ENCODE measurements at regions not wholly inside any gene's neighbourhood (a gene's known extent, or its start where the extent isn't known, plus 50 kb on each side); places are given as distances from the start of the nearest gene placed in this dataset.
"Not testable (repeated sequence)": the region's sequence is repeated elsewhere in the genome, so short reads cannot be mapped to it uniquely, and the experiment has no call there.

DNA sequence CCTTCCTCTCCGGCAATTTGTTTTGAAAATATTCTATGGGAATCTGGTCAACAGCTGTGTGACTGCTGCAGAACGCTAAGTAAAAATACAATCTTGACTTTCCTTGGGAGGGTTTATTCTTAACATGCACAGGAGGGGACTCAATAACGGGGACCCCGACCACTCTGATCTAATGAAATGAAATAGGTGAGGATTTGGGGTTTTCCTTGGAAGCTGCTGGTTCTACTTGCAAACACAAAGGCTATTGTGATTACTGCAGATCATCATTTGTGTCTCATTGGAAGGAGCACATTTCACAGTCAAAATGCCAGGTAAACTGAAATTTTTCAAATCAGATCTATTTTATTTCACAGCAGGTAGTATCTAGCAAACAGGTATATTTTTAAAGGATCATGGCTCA is 366.1 kb downstream of the SHANK2 start:
- no peak for DNase-seq (ENCODE audit: low read depth, low spot score)
- H3K27ac ChIP-seq: no peak overlapping the region

DNA sequence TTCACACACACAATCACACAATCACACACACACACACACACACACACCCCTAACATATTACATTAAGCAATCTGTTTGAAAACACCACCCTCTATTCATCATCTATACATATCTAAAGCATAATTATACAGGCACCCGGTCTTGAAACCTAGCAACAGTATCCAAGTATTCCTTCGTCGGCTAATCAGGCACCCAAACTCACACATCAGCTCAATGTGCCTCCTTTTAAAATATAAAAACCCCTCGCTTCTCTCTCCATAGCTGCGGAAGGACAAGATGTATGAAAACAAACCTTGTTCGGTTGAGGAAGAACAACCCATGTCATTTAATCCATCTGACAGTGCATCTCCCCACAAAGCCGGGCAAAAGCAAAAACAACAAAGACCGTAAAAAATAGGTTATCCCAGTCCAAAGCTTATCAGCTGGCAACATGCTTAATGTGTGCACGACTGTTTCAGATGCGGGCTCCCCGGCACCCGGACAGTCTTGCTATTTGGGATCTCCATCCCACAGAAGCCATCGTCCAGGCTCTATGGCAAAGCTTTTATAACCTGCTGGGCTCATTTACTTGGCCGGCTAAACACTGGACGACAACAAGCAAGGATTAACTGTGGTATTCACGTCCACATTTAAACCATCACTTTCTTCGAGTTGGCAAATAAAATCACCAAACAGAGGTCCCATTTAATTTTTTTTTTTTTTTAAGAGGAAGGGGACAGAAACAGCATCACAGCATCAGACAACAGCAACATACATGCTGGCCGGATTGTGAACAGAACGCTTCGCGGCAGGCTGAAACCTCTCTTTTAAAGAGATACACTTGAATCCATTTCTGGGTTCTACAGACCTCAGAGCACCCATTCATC is 365.5 kb downstream of the SHANK2 start:
- DNase-seq (ENCODE audit: low read depth, low spot score): no peak
- no peak overlapping the region for H3K27ac ChIP-seq

DNA sequence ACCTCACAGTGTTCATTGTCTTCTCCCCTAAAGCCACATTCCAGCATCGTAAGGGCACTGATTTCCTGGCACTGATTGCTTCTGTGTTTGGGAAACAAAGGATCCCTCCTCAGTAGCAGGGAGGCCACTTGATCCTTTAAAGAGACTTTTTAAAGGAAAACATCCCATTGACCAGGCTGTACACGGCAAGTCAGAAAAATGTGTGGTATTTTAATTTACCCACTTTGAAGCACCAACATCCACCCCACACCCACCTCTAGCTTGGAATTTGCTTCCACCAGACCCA is 364.9 kb downstream of the SHANK2 start:
- no peak overlapping the region for H3K27ac ChIP-seq
- DNase-seq (ENCODE audit: low read depth, low spot score): no peak

DNA sequence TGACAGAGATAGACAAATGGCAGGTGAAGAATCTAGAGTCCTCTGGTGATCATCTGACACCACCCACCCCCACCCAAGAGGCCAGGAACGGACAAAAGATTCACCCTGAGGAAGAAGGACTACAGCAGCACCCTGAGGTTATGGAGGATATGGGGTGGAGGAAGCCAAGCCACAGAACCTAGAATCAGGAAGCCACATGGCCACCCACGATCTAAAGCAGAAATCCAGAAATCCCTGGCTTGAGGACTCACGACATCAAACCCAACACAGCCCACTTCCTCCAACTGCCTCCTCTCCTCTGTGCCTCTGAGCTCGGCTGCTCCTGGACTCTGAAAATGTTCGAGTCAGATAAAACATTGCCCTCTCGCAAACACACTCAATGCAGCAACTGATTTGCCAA is 364.3 kb downstream of the SHANK2 start:
- DNase-seq (ENCODE audit: low read depth, low spot score): no peak
- no peak overlapping the region for H3K27ac ChIP-seq

DNA sequence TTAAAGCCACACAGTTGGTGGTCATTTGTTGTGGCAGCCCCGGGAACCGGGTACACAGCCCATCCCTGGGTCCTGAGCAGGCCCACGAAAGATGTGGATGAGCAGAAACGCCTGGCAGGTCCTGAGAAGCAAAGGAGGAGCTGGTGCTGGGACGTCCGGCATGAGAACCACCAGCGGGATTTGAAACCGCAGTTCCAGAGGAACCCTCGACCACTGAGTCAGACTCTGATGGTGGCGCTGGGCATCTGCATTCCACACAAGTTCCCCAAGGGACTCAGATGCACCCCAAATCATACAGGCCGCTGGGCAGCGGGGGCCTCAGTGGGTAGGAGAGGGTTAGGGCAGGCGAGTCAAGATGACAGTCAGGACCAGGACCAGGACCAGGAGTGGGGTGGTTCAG is 363.0 kb downstream of the SHANK2 start:
- DNase-seq (ENCODE audit: low read depth, low spot score): no peak
- no peak overlapping the region for H3K27ac ChIP-seq

DNA sequence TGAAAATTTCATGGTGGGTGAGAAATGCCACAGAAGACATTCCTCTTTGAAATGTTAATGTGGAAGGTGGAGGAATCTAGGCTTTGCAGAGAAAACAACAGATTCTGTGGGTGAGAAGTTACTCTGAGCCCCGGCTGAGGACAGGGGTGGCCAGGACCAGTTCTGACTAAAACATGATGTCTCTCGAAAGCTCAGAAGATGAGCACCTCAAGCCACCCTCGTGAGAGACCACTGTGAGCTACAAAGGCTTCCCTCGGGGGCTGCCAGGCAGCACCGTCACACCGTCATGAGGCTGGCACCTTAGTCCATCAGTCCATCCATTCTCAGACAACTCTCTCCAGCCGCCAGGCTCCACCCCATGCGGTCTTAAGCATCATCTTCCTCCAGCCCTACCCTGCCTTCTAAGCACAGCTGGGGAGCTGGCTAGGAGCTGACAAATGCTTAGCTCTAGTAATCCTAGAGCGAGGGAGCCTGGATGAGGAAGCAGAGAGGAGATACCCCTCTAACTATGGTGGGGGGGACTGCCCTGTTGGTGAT is 360.5 kb downstream of the SHANK2 start:
- no peak overlapping the region for H3K27ac ChIP-seq
- no peak for DNase-seq (ENCODE audit: low read depth, low spot score)

DNA sequence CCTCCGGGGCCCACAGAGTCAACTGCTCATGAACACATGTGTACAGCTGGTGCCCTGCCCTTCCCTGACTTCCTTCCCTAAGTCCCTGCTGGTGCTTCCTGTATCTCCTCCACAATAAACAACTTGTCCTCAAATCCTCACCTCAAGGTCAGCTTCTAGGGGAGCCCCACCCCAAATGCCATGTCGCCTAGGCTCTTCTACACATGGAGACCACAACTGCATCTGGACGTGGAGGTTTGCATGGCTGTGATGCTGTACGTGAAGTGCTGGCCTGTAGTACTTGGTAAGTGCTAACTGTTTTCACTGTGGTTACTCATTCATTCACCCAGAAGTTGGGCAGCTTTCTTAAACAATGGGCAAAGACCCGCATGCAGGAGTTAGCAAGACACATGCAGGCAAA is 359.5 kb downstream of the SHANK2 start:
- no peak for DNase-seq (ENCODE audit: low read depth, low spot score)

DNA sequence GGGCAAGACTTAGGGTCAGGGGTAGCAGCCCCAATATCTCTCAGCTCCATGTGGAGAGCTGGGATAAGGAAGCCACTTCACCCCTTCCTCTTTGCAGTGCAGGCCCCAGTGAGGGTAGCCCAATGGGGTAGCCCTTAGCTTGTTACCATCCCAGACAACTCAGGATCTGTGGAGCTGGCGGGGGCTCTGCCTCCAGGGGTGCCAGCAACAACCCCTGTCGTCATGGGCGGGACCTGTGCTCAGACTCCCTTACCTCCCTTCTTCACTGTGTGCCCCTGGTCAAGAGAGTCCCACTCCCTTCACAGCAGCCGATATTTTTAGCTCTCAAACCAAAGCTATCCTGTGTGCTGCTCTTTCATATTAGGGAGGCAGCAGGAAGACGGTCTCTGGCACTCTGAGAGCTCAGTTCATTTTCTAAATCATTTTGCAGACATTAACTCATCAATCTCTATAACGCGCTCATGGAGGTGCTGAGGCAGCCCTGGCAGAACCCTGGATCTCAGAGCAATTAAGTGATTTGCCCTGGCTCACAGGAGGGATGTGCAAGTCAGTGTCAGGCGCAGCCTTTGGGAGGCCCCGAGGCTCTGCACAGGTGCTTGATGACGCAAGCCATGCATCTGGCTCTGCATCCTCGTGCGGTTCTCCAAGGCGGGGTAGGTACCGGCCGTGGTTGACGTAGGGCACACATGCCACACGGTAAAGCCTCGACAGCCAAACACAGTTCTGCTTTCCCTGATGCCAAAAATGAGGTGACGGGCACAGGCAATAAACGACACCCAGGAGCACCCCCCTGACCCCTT is 357.6 kb downstream of the SHANK2 start:
- DNase-seq (ENCODE audit: low read depth, low spot score): no peak
- H3K27ac ChIP-seq: no peak overlapping the region

More for the DNA sequence above, 359.5 kb downstream of the SHANK2 start:
- H3K27ac ChIP-seq: no peak overlapping the region

DNA sequence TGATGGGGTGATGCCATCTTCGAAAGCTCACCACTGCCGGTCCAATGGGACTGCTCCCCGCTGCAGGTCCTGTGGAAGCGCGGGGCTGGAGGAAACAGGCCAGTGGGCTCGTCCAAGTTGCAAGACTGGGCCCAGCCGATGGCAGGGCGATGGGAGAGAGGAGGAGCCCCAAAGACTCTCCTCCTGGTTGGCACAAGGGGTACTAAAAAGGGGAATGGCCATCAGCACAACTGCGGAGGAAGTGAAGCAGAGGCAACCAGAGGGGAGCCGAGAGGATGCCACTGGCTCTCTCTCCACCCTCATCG is 357.1 kb downstream of the SHANK2 start:
- no peak for DNase-seq (ENCODE audit: low read depth, low spot score)
- H3K27ac ChIP-seq: no peak overlapping the region

DNA sequence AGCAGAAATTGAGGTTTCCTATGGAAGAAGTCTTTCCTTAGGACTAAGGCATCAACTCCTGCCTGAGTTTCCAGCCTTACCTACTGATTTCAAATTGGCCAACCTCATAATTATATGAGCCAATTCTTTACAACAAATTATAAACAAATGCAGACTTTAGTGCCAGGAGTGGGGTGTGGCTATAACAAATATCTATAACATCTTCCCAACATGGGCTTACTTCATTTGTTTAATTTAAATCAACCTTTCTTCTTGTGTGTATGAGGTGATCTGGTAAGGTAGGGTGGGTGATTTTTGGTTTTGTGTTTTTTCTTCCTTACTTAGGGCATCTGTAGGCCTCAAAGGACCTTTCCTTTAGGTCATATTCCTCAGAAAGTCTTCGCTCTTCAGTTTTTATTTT is 354.9 kb downstream of the SHANK2 start:
- DNase-seq (ENCODE audit: low read depth, low spot score): no peak

DNA sequence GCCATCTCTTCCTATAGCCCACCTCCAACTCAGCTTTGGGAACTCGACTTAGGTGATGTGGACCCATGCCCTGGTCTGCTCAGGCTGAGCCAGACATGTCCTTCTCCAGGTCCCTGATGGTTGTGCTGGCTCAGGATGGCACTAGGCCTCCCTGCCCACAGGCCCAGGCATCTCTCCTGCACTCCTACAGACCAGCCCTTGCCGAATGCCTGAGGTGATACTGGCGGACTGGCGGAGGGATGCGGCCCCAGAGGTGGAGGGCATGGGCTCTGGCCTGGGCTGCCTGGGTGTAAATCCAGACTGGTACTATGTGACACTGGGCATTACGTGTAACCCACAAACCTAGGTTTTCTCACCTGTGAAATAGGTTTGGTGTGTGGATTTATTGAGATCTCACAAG is 352.8 kb downstream of the SHANK2 start:
- H3K27ac ChIP-seq: no peak overlapping the region
- no peak for DNase-seq (ENCODE audit: low read depth, low spot score)

More for the DNA sequence above, 354.9 kb downstream of the SHANK2 start:
- H3K27ac ChIP-seq: no peak overlapping the region

DNA sequence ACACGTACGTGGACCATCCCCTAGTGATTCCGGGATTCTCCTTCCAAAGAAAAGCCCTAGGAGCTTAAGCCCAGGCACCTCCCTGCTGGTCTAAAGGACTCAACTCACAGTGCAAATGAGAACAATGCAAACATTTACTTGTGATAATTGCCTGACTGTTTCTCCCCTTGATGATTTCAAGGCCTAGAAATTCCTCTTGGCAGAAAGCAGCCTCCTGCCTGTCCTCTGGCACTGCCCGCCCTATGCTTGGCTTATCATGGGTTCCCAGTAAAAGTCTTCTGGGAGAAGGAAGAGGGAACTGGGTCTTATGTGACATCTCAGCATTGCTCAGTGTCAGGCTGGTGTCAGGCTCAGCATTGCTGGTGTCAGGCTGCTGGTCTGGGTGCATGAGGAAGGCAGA is 351.8 kb downstream of the SHANK2 start:
- no peak for DNase-seq (ENCODE audit: low read depth, low spot score)
- H3K27ac ChIP-seq: no peak overlapping the region

DNA sequence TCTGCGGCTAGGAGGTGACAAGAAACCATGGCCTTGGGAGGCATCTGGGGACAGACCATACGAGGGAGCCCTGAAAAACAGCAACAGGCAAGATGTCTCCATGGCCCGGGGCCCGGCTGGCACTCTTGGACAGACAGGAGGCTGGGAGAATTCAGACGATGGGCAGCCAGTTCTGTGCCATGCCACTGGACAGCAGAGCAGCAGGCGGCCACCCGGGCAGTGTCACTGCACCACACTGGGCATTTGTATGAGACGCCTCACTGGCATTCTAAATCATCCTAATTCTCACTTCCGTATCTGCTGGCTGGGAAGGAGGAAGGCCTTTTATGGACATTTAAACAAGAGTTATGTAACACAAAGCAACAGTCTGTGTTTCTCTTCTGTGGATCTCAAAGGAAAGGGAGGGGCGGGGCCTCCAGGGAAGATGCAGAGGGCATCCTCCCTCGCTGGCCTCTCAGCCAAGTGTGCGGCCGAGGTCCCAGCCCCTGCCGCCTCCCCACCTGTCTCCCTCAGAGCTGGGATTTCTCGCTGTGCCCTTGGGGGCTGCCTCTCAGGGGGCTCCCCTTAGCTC is 350.3 kb downstream of the SHANK2 start:
- DNase-seq (ENCODE audit: low read depth, low spot score): no peak
- H3K27ac ChIP-seq: no peak overlapping the region

DNA sequence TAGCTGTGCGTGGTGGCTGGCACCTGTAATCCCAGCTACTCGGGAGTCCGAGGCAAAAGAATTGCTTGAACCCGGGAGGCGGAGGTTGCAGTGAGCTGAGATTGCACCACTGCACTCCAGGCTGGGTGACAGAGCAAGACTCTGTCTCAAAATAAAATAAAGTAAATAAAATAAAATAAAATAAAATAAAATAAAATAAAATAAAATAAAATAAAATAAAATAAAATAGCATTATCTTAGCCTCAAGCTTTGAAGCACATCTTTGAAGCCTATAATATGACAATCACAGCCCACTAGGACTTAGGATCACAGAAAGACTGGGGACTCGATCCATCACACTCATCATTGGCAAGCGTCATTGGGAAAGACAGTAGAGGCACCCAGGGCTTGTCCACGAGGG is 349.1 kb downstream of the SHANK2 start:
- H3K27ac ChIP-seq; DNase-seq (ENCODE audit: low read depth, low spot score): not testable (repeated sequence)

DNA sequence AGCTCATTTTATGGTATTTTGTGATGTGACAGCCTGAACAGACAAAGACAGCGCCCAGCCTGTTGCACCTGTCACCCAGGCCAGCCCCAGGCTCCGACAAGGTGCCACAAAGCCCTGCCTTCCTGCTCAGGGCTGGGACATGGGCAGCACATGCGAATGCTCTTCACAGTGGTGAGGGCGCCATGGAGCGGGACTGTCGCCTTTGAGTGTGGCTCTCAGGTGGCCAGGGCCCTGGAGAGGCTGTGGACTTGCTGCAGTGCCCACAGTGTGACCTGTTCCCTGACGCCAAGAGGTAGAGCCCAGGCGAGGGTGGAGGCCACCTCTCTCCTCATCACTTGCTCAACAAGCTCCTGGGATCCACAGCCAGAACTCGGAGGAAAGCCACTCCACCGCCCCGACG is 346.3 kb downstream of the SHANK2 start:
- no peak for DNase-seq (ENCODE audit: low read depth, low spot score)
- H3K27ac ChIP-seq: no peak overlapping the region

DNA sequence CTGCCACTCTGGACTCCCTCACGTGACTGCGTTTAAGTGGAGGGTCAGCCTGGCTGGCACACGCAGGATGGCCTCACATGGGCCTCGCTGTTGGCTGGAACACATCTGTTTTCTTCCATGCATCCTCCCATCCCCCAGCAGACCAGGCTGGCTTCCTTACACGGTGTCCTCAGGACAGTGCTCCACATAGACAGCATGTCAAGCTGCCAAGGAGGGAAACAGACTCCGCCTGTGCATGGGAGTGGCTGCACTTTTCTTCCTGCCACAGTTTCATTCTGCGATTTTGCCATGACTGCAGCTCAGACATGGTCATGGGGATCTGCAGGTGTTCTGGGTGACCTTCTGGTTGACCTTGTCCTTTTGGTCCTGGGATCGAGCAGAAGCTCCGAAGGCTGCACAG is 344.2 kb downstream of the SHANK2 start:
- no peak for DNase-seq (ENCODE audit: low read depth, low spot score)
- H3K27ac ChIP-seq: no peak overlapping the region

DNA sequence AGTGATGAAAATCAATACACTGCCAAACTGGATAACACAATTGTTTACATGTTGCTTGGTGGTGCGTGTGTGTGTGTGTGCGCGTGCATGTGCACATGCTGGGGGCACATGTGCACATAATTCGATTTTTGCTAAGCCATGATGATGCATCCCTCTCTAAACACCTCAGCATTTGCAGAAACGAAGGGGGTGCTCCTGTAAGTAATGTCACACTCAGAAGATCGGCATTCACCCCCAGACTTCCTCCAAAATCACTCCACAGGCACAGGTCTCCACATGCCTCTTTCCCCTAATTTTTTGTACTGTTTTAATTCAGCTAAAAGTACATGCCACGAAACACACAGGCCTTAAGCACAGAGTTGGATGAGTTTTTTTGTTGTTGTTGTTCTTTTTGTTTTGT is 341.5 kb downstream of the SHANK2 start:
- no peak overlapping the region for H3K27ac ChIP-seq
- DNase-seq (ENCODE audit: low read depth, low spot score): no peak

DNA sequence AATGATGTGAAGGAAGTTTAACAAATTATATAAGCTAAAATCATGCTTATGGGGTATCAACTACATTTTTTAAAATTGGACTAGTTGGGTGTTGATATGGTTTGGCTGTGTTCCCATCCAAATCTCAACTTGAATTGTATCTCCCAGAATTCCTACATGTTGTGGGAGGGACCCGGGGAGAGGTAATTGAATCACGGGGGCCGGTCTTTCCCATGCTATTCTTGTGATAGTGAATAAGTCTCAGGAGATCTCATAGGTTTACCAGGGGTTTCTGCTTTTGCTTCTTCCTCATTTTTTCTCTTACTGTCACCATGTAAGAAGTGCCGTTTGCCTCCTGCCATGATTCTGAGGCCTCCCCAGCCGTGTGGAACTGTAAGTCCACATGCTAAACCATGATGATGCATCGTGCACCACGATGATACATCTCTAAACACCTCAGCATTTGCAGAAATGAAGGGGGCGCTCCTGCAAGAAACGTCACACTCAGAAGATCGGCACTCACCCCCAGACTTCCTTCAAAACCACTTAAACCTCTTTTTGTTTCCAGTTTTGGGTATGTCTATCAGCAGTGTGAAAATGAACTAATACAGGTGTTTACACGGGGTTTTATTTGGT is 340.0 kb downstream of the SHANK2 start:
- no peak for DNase-seq (ENCODE audit: low read depth, low spot score)
- H3K27ac ChIP-seq: no peak overlapping the region

DNA sequence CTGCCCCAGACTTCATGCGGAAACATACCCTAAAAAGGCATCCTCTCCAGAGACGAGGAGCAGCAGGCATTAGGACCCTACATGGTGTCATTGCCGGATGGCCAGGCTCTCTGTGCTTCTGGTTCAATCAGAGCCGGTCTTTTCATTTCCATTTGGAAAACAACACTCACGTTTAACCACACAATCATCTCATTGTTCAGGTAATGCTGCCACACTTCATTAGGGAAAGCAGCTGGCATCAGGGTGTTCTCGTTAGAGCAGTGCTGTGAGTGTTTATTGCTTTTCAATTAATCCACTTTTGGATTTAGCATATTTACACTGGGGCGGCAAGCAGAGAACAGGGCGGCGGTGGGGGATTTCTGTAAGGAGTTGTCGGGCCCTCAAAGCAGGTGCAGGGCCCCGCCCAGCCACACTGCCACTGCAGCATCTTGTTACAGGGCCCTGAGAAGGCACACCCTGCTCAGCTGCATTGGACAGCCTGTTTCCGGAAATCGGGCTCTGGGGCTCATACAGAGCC is 338.6 kb downstream of the SHANK2 start:
- no peak for DNase-seq (ENCODE audit: low read depth, low spot score)
- H3K27ac ChIP-seq: no peak overlapping the region

DNA sequence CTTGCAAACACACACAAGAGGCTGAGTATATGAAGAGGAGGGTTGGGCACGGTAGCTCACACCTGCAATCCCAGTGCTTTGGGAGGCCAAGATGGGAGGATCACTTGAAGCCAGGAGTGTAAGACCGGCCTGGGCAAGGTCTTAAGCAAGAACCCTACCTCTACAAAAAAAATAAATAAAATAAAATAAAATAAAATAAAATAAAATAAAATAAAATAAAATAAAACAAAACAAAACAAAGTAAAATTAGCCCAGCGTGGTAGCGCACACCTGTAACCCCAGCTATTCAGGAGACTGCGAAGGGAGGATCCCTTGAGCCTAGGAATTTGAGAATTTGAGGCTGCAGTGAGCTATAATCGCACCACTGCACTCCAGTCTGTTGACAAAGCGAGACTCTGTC is 337.9 kb downstream of the SHANK2 start:
- DNase-seq (ENCODE audit: low read depth, low spot score): no peak
- no peak overlapping the region for H3K27ac ChIP-seq

Measured in epithelial cell of prostate (primary cell).